Stimulated activated CD4-positive, alpha-beta T cell treated with anti-CD3 and anti-CD28 coated beads, Interleukin-12 subunit alpha, Interleukin-12 subunit beta, amount 100 ng/mL, for 48 hours (primary cell): ENCODE measurements at regions not wholly inside any gene's neighbourhood (a gene's known extent, or its start where the extent isn't known, plus 50 kb on each side); places are given as distances from the start of the nearest gene placed in this dataset.

ENCODE experiments used
- DNase-seq, 3 donors: peaks; one replicate each; pipeline ENCODE4 v3.0.0-alpha.2; 2020; ENCODE audit warnings: low read depth in 2 of 3, low spot score in 1 of 3

GRCh38 chr6:97790926-97791590 is 508.0 kb upstream of the MMS22L start:
- no peak for DNase-seq

GRCh38 chr6:97805596-97805995 is 522.6 kb upstream of the MMS22L start:
- DNase-seq: no peak

GRCh38 chr6:97812940-97813339 is 529.9 kb upstream of the MMS22L start:
- no peak for DNase-seq

GRCh38 chr6:97813889-97814567 is 531.0 kb upstream of the MMS22L start:
- DNase-seq: no peak

- DNase-seq: no peak
Measured at GRCh38 chr6:97815301-97815812, 532.3 kb upstream of the MMS22L start.

GRCh38 chr6:97816526-97816925 is 533.5 kb upstream of the MMS22L start:
- no peak for DNase-seq

GRCh38 chr6:97819710-97820109 is 536.7 kb upstream of the MMS22L start:
- no peak for DNase-seq

GRCh38 chr6:97820400-97820799 is 537.4 kb upstream of the MMS22L start:
- DNase-seq: no peak

- no peak for DNase-seq
Measured at GRCh38 chr6:97822632-97823031, 539.6 kb upstream of the MMS22L start.

GRCh38 chr6:97841763-97842162 is 558.7 kb upstream of the MMS22L start:
- DNase-seq: no peak

- DNase-seq: no peak
Measured at GRCh38 chr6:97842521-97842920, 559.5 kb upstream of the MMS22L start.

- DNase-seq: no peak
Measured at GRCh38 chr6:97849390-97849789, 566.4 kb upstream of the MMS22L start.

GRCh38 chr6:97850458-97851212 is 567.6 kb upstream of the MMS22L start:
- no peak for DNase-seq

GRCh38 chr6:97863697-97864096 is 580.7 kb upstream of the MMS22L start:
- DNase-seq: no peak

GRCh38 chr6:97864366-97864765 is 581.4 kb upstream of the MMS22L start:
- DNase-seq: no peak

GRCh38 chr6:97864826-97865225 is 581.8 kb upstream of the MMS22L start:
- DNase-seq: no peak

GRCh38 chr6:97865612-97866011 is 582.6 kb upstream of the MMS22L start:
- no peak for DNase-seq

GRCh38 chr6:97866616-97867015 is 583.6 kb upstream of the MMS22L start:
- no peak for DNase-seq

- no peak for DNase-seq
Measured at GRCh38 chr6:97867177-97867576, 584.2 kb upstream of the MMS22L start.

- DNase-seq: no peak
Measured at GRCh38 chr6:97870273-97870672, 587.3 kb upstream of the MMS22L start.

GRCh38 chr6:97876711-97877110 is 593.7 kb upstream of the MMS22L start:
- no peak for DNase-seq

- DNase-seq: no peak
Measured at GRCh38 chr6:97882755-97883154, 599.7 kb upstream of the MMS22L start.
